ENCODE measurements at regions not wholly inside any gene's neighbourhood (a gene's known extent, or its start where the extent isn't known, plus 50 kb on each side); places are given as distances from the start of the nearest gene placed in this dataset.

GRCh38 chr5:174301848-174302625 is 256.5 kb downstream of the NSG2 start:
- TF ChIP-seq CTCF (IDR thresholded peaks at IDR 0.05) (no peak), POLR2A (IDR thresholded peaks at IDR 0.05) (no peak)

Data from body of pancreas (tissue), 4 donors.